HepG2 (cell line): ENCODE measurements at regions not wholly inside any gene's neighbourhood (a gene's known extent, or its start where the extent isn't known, plus 50 kb on each side); places are given as distances from the start of the nearest gene placed in this dataset.

Experiments used
- ATAC-seq: fragments of 200-7000 bp; cut with Tn5 transposase; 3 replicates; pipeline ENCODE4 v1.9.1; 2020; ENCODE audit warnings: mild to moderate bottlenecking, moderate library complexity
- BruUV-seq: library from RNA; stranded (reverse); fragments of 400-500 nt; replicated peaks from 2 replicates; lab custom pipeline; 2021; lab: Mats Ljungman, UMichigan
- CTCF ChIA-PET: fragments of 300-600 bp; formaldehyde crosslinking; extraction: SDS; loops from one replicate; lab custom pipeline; 2021; ENCODE audit warnings: low total read pairs, inconsistent platforms, low intra/inter-chr PET ratio; lab: Yijun Ruan, JAX
- POLR2A ChIA-PET: fragments of 350-600 bp; sonication (Branson Sonifier 250); formaldehyde crosslinking; loops from one replicate; lab custom pipeline; 2020; ENCODE audit warnings: antibody characterized with exemption, inconsistent platforms; lab: Yijun Ruan, JAX
- DNase-seq: peaks from one replicate; pipeline ENCODE4 v3.0.0-alpha.2; 2015; ENCODE audit warnings: low spot score
- FAIRE-seq: peaks from 3 replicates; lab custom pipeline; 2011; peaks lifted over from hg19 to GRCh38; lab: Jason Lieb, UNC
- H2AFZ ChIP-seq: one replicate; pipeline ENCODE4 v1.6.1; 2011; ENCODE audit warnings: low read length, inconsistent platforms
- H3K27ac ChIP-seq: fragments of 300-600 bp; 3 replicates; pipeline ENCODE4 v1.8.0; 2011; ENCODE audit warnings: mixed run types, mild to moderate bottlenecking, mixed read lengths, low read length, inconsistent platforms; ENCODE audit not compliant: insufficient read depth; ENCODE audit errors: extremely low read length
- H3K27me3 ChIP-seq, 2 experiments: fragments of 200-600 bp in 1 of 2; 2 replicates in 1 of 2; 3 replicates in 1 of 2; pipeline versions ENCODE4 v1.6.0 to v1.8.0; 2011; ENCODE audit warnings: low read length in 2 of 2, mild to moderate bottlenecking in 2 of 2, moderate library complexity in 2 of 2, inconsistent platforms in 1 of 2; ENCODE audit not compliant: insufficient read depth in 2 of 2, control insufficient read depth in 1 of 2
- H3K36me3 ChIP-seq, 2 experiments: fragments of 200-600 bp in 1 of 2; replicated peaks in 1 of 2; 2 replicates in 1 of 2; 3 replicates in 1 of 2; pipeline versions ENCODE4 v1.5.1 to v1.8.0; 2011; ENCODE audit warnings: low read length in 2 of 2, inconsistent platforms in 1 of 2; ENCODE audit not compliant: insufficient read depth in 2 of 2, control insufficient read depth in 1 of 2
- H3K4me1 ChIP-seq: 2 replicates; pipeline ENCODE4 v1.5.1; 2012; ENCODE audit warnings: low read length, inconsistent platforms; ENCODE audit not compliant: insufficient read depth
- H3K4me2 ChIP-seq: 2 replicates; pipeline ENCODE4 v1.6.0; 2011; ENCODE audit warnings: low read depth, low read length, inconsistent platforms
- H3K4me3 ChIP-seq, 3 experiments: fragments of 200-600 bp in 1 of 3; sonication (generic), shearing (Covaris generic) in 1 of 3; replicated peaks in 1 of 3; 2 replicates each; pipeline ENCODE4 v1.5.1; 2011 to 2016; ENCODE audit warnings: low read length in 3 of 3, inconsistent platforms in 2 of 3, low read depth in 2 of 3, mild to moderate bottlenecking in 2 of 3, control low read depth in 1 of 3, mixed read lengths in 1 of 3; ENCODE audit not compliant: insufficient read depth in 1 of 3
- H3K79me2 ChIP-seq: one replicate; pipeline ENCODE4 v1.6.1; 2011; ENCODE audit warnings: low read length, inconsistent platforms; ENCODE audit not compliant: insufficient read depth
- H3K9ac ChIP-seq: 2 replicates; pipeline ENCODE4 v1.6.0; 2011; ENCODE audit warnings: mild to moderate bottlenecking, low read depth, low read length, inconsistent platforms; ENCODE audit not compliant: insufficient read depth
- H3K9me3 ChIP-seq: 2 replicates; pipeline ENCODE4 v1.5.1; 2012; ENCODE audit warnings: mild to moderate bottlenecking, low read length
- H4K20me1 ChIP-seq: 2 replicates; pipeline ENCODE4 v1.6.0; 2011; ENCODE audit warnings: inconsistent platforms, mild to moderate bottlenecking, low read length, moderate library complexity; ENCODE audit not compliant: insufficient read depth
- AKAP8 ChIP-seq: sonication (generic); formaldehyde crosslinking; IDR thresholded peaks from 2 replicates; pipeline ENCODE4 v1.5.1; 2020; ENCODE audit warnings: mild to moderate bottlenecking, missing genetic modification reagents
- ATF4 ChIP-seq, 2 experiments: fragments of 450-650 bp in 1 of 2; sonication (generic) in 1 of 2; formaldehyde crosslinking; IDR thresholded peaks; 2 replicates each; pipeline versions ENCODE4 v1.5.0 to v1.8.0; 2020 to 2022; ENCODE audit warnings: mild to moderate bottlenecking in 1 of 2, missing genetic modification reagents in 1 of 2
- NR2F6 ChIP-seq, 2 experiments: IDR thresholded peaks; 2 replicates each; pipeline ENCODE4 v1.6.1; 2016; ENCODE audit warnings: antibody characterized with exemption in 1 of 2, mild to moderate bottlenecking in 1 of 2
- PAX8 ChIP-seq: sonication (generic); formaldehyde crosslinking; IDR thresholded peaks from 2 replicates; pipeline ENCODE4 v1.8.0; 2022; ENCODE audit warnings: mild to moderate bottlenecking, missing genetic modification reagents, borderline replicate concordance
- RFX5 ChIP-seq: IDR thresholded peaks from 2 replicates; pipeline ENCODE4 v1.6.1; 2011; ENCODE audit warnings: low read depth, low read length, improper control_type of control experiment
- SMYD3 ChIP-seq: sonication (generic); formaldehyde crosslinking; IDR thresholded peaks from 2 replicates; pipeline ENCODE4 v1.8.1; 2023; ENCODE audit warnings: mild to moderate bottlenecking, missing genetic modification reagents
- ZMYM4 ChIP-seq: sonication (generic); formaldehyde crosslinking; IDR thresholded peaks from 2 replicates; pipeline ENCODE4 v1.8.1; 2023; ENCODE audit warnings: mild to moderate bottlenecking, missing genetic modification reagents
- ZNF232 ChIP-seq: sonication (generic); formaldehyde crosslinking; IDR thresholded peaks from 2 replicates; pipeline ENCODE4 v1.4.0; 2020; ENCODE audit warnings: missing genetic modification reagents, borderline replicate concordance
- ZNF276 ChIP-seq: sonication (generic); formaldehyde crosslinking; IDR thresholded peaks from 2 replicates; pipeline ENCODE4 v1.4.0; 2020; ENCODE audit warnings: mild to moderate bottlenecking, low read depth, missing genetic modification reagents
- ZNF33B ChIP-seq: sonication (generic); formaldehyde crosslinking; IDR thresholded peaks from 2 replicates; pipeline ENCODE4 v1.5.1; 2020; ENCODE audit warnings: mild to moderate bottlenecking, missing genetic modification reagents
- WGBS: methylation state at CpG from one replicate; pipeline ENCODE4 v1.1.6; 2017; ENCODE audit warnings: low lambda C conversion rate; 5-methylcytosine and 5-hydroxymethylcytosine counted together
- in situ Hi-C: cut with HindIII; loops from 2 replicates; pipeline ENCODE4 v1.10.0; 2017; ENCODE audit warnings: low pct_unique_long_range_greater_than_20kb; ENCODE audit not compliant: extremely low pct_ligation_motif_present
- intact Hi-C: fragments of 100-400 bp; cut with micrococcal nuclease; formaldehyde crosslinking; loops from one replicate; pipeline ENCODE4 v1.10.0; 2022; ENCODE audit not compliant: unreplicated experiment

GRCh38 chr10:60531006-60531405 is 141.3 kb upstream of the ANK3 start:
- Histone ChIP-seq H3K27ac (no peak overlapping the region), H2AFZ (no peak overlapping the region), H3K9ac (no peak overlapping the region), H3K27me3 (no peaks in the 10 kb centered on the region), H3K4me2 (no peak overlapping the region), H3K4me3 (no peak overlapping the region), H4K20me1 (no peaks in the 10 kb centered on the region), H3K79me2 (no peaks in the 10 kb centered on the region), H3K4me1 (no peaks in the 10 kb centered on the region), H3K36me3 (no peaks in the 10 kb centered on the region), H3K9me3 (no peaks in the 10 kb centered on the region)
- 0% methylated on average over 2 of the region's 2 CpGs for WGBS
- DNase-seq (no peak), FAIRE-seq (no peak), ATAC-seq (no peak)
- intact Hi-C loops (no loop called here), in situ Hi-C loops (no loop called here)
- ChIA-PET CTCF (no interaction called here), POLR2A (no interaction called here)
- TF ChIP-seq NR2F6 (IDR thresholded peaks at IDR 0.05), result no peak
- no peak for TF ChIP-seq NR2F6 (CRISPR knock-in tag; IDR thresholded peaks at IDR 0.05)
- TF ChIP-seq AKAP8 (CRISPR knock-in tag), result no peak
- no peak for TF ChIP-seq RFX5
- no peak for TF ChIP-seq SMYD3
- no peak for TF ChIP-seq ZMYM4 (CRISPR knock-in tag)
- no peak for TF ChIP-seq PAX8 (CRISPR knock-in tag)
- TF ChIP-seq ZNF232 (CRISPR knock-in tag), result no peak
- TF ChIP-seq ZNF276 (CRISPR knock-in tag), result no peak
- no peak for TF ChIP-seq ATF4 (CRISPR knock-in tag; IDR thresholded peaks at IDR 0.05)
- TF ChIP-seq ZNF33B (CRISPR knock-in tag), result no peak
- BruUV-seq, result no TSS peak
